ENCODE measurements at regions not wholly inside any gene's neighbourhood (a gene's known extent, or its start where the extent isn't known, plus 50 kb on each side); places are given as distances from the start of the nearest gene placed in this dataset.
"Not testable (repeated sequence)": the region's sequence is repeated elsewhere in the genome, so short reads cannot be mapped to it uniquely, and the experiment has no call there.

DNA sequence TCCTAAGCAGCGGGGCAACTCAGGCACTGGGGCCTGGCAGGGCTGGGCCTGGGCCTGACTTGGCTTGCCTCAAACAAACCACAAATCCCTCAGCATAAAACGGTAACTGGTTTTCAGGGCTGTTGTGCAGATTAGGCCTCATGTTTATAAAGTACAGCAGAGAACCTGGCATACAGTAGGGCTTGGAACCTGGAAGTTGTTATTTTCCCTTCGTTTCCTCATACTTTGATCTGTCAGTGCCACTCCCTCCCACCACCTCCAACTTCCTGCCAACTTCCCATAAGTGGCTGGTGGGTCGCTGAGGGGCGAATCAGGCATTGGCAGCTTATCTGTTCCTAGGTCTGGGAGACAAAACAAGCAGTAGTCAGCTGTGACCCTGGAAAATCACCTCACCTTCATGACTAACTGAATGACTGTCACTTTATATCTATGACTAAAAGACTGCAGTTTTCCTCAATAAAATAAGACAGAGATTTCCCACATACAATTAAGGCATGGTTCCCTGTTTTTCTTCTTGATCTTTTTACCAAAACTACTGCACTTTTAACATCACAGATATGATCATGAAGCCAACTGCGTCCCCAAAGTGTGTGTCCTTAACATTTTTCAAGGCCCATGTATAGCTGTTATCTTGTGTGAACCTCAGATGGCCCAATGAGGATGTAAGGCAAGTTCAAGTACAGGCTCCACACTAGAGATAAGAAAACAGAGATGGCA, 94.5 kb downstream of the TRIM69 start:
- H3K9me3 ChIP-seq (ENCODE audit: low read depth); H3K36me3 Mint-ChIP-seq; H3K9me3 Mint-ChIP-seq; DNase-seq (ENCODE audit: low spot score); H3K79me2 ChIP-seq (ENCODE audit: low read depth); H3K36me3 ChIP-seq; H3K4me3 Mint-ChIP-seq; H3F3A ChIP-seq (ENCODE audit: low read depth); H3K27me3 Mint-ChIP-seq (ENCODE audit: insufficient read depth, low read depth); H3K27me3 ChIP-seq; H3K4me1 Mint-ChIP-seq; H3K27ac Mint-ChIP-seq; H4K20me1 ChIP-seq (ENCODE audit: low read depth); H3K4me3 ChIP-seq; H3K9ac ChIP-seq; H2AFZ ChIP-seq (replicated peaks); H3K27ac ChIP-seq; H3K4me1 ChIP-seq; H3K4me2 ChIP-seq: not testable (repeated sequence)

DNA sequence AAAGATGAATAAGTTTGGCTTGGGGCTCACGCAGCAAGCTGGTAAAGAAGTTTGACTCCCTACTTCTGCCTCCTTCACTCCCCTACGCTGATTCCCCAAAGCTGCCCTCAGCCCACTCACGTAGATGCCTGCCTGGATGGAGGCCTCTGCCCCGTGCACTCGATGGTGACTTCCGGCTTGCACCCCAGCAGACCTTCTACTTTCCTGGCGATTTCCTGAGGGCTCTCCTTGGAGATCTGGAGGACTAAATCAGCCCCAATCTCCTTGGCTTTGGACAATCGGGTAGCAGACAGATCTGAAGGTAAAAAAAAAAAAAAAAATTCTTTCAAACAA, 95.0 kb downstream of the TRIM69 start:
- H3K36me3 Mint-ChIP-seq; H3K9me3 Mint-ChIP-seq; H3K4me1 Mint-ChIP-seq; H3F3A ChIP-seq (ENCODE audit: low read depth); H3K36me3 ChIP-seq; H3K4me1 ChIP-seq; H4K20me1 ChIP-seq (ENCODE audit: low read depth); H3K27me3 ChIP-seq; H2AFZ ChIP-seq (replicated peaks); DNase-seq (ENCODE audit: low spot score); H3K27ac ChIP-seq; H3K79me2 ChIP-seq (ENCODE audit: low read depth); H3K9ac ChIP-seq; H3K27ac Mint-ChIP-seq; H3K4me3 ChIP-seq; H3K9me3 ChIP-seq (ENCODE audit: low read depth); H3K27me3 Mint-ChIP-seq (ENCODE audit: insufficient read depth, low read depth); H3K4me2 ChIP-seq; H3K4me3 Mint-ChIP-seq: not testable (repeated sequence)

DNA sequence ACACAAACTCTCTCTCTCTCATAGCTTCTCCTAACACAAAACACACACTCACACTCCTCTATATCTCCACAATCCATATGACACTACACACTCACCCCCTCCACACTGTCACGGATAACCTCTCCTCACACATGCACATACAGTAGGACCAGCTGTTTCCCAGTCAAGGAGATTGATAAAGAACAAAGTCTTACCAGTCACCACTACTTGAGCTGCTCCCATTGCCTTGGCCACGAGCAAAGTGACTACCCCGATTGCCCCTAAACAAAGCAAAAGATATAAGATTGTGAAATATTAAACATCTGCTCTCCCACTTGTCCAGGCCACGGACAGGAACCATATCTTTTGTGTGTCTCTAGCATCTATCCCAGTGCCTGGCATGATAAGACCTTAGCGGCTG, 95.8 kb downstream of the TRIM69 start:
- not testable (repeated sequence) for H3K27me3 ChIP-seq; H3K4me2 ChIP-seq; H4K20me1 ChIP-seq (ENCODE audit: low read depth); H3K27me3 Mint-ChIP-seq (ENCODE audit: insufficient read depth, low read depth); H3K9ac ChIP-seq; H3K36me3 Mint-ChIP-seq; H3K9me3 Mint-ChIP-seq; H3K4me1 Mint-ChIP-seq; H3K4me3 ChIP-seq; H3K79me2 ChIP-seq (ENCODE audit: low read depth); H3K4me3 Mint-ChIP-seq; H3K9me3 ChIP-seq (ENCODE audit: low read depth); H3K4me1 ChIP-seq; H3K36me3 ChIP-seq; DNase-seq (ENCODE audit: low spot score); H2AFZ ChIP-seq (replicated peaks); H3K27ac Mint-ChIP-seq; H3F3A ChIP-seq (ENCODE audit: low read depth); H3K27ac ChIP-seq

DNA sequence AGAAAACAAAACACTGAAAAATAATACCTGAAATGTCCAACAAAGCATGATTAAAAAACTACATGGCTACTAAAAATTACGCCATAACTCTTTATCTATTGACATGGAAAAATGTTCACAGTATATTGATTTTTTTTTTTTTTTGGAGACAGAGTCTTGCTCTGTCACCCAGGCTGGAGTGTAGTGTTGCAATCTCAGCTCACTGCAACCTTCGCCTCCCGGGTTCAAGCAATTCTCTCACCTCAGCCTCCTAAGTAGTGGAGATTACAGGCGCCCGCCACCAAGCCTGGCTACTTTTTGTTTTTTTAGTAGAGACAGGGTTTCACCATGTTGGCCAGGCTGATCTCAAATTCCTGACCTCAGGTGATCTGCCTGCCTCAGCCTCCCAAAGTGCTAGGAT, 96.8 kb downstream of the TRIM69 start:
- not testable (repeated sequence) for H3K27ac ChIP-seq; H3F3A ChIP-seq (ENCODE audit: low read depth); H3K4me3 ChIP-seq; H3K9ac ChIP-seq; H3K9me3 Mint-ChIP-seq; H4K20me1 ChIP-seq (ENCODE audit: low read depth); H3K27me3 Mint-ChIP-seq (ENCODE audit: insufficient read depth, low read depth); H2AFZ ChIP-seq (replicated peaks); H3K9me3 ChIP-seq (ENCODE audit: low read depth); DNase-seq (ENCODE audit: low spot score); H3K4me3 Mint-ChIP-seq; H3K27ac Mint-ChIP-seq; H3K79me2 ChIP-seq (ENCODE audit: low read depth); H3K36me3 ChIP-seq; H3K27me3 ChIP-seq; H3K36me3 Mint-ChIP-seq; H3K4me1 ChIP-seq; H3K4me2 ChIP-seq; H3K4me1 Mint-ChIP-seq

DNA sequence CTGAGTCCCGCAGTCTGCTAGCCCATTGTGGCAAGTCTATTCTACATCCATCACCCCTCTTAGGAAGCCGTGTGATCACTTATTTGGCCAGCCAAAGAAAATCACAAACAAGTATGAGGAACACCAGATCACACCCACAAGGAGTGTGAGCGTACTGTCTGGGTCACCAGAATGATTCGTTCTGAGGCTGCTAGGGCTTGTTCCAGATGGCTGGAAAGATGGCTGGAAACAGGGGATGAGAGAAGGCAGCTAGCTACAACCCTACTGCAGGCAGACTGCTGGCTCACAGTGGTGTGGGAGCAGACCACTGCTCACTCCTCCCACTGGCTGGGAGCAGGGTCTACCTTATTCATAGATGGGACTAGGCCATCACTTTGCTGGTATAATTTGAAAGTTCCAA, 97.4 kb downstream of the TRIM69 start:
- not testable (repeated sequence) for DNase-seq (ENCODE audit: low spot score); H3K4me3 Mint-ChIP-seq; H2AFZ ChIP-seq (replicated peaks); H3K27me3 ChIP-seq; H3K4me1 Mint-ChIP-seq; H3K27ac Mint-ChIP-seq; H4K20me1 ChIP-seq (ENCODE audit: low read depth); H3K9me3 ChIP-seq (ENCODE audit: low read depth); H3K36me3 Mint-ChIP-seq; H3K4me2 ChIP-seq; H3K9me3 Mint-ChIP-seq; H3K36me3 ChIP-seq; H3K27me3 Mint-ChIP-seq (ENCODE audit: insufficient read depth, low read depth); H3K27ac ChIP-seq; H3K79me2 ChIP-seq (ENCODE audit: low read depth); H3F3A ChIP-seq (ENCODE audit: low read depth); H3K4me1 ChIP-seq; H3K9ac ChIP-seq; H3K4me3 ChIP-seq

DNA sequence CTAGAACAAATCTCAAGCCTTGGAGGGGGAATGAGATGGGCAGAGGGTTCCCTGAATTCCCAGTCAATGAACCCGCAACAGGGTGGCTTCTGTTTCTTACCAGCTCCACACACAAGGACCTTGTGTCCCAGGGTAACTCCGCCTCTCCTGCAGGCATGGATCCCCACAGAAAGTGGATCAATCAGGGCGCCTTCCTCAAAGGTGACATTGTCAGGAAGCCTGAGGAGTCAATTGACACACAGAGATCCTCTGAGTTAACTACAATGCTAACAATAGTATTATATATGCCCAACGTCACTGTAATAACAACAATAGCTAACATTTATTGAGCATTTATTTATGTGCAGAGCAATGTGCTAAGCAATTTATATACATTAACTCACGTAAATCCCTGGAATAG, 98.8 kb downstream of the TRIM69 start:
- not testable (repeated sequence) for H3K27ac ChIP-seq; H3K36me3 Mint-ChIP-seq; H3K9me3 Mint-ChIP-seq; H3K4me3 ChIP-seq; H3K9ac ChIP-seq; H3K27ac Mint-ChIP-seq; H3K4me2 ChIP-seq; H3K4me1 Mint-ChIP-seq; H3K79me2 ChIP-seq (ENCODE audit: low read depth); H3K4me1 ChIP-seq; H3K27me3 Mint-ChIP-seq (ENCODE audit: insufficient read depth, low read depth); H2AFZ ChIP-seq (replicated peaks); H3K9me3 ChIP-seq (ENCODE audit: low read depth); H3K4me3 Mint-ChIP-seq; H3K36me3 ChIP-seq; DNase-seq (ENCODE audit: low spot score); H4K20me1 ChIP-seq (ENCODE audit: low read depth); H3F3A ChIP-seq (ENCODE audit: low read depth); H3K27me3 ChIP-seq
